Neuronal stem cell (in vitro differentiated cells): ENCODE measurements at regions not wholly inside any gene's neighbourhood (a gene's known extent, or its start where the extent isn't known, plus 50 kb on each side); places are given as distances from the start of the nearest gene placed in this dataset.
"Not testable (repeated sequence)": the region's sequence is repeated elsewhere in the genome, so short reads cannot be mapped to it uniquely, and the experiment has no call there.

Experiments used
- DNase-seq: peaks from one replicate; pipeline ENCODE4 v3.0.0-alpha.2; 2013; ENCODE audit warnings: low spot score
- H2AFZ ChIP-seq: one replicate; pipeline ENCODE4 v1.6.1; 2013; ENCODE audit warnings: mild to moderate bottlenecking, low read length, inconsistent platforms
- H2AK5ac ChIP-seq: 2 replicates; pipeline ENCODE4 v1.6.1; 2013; ENCODE audit warnings: low read depth, mild to moderate bottlenecking, inconsistent platforms, low read length, moderate library complexity, mixed read lengths
- H2BK120ac ChIP-seq: 2 replicates; pipeline ENCODE4 v1.6.1; 2013; ENCODE audit warnings: low read depth, mild to moderate bottlenecking, inconsistent platforms, low read length, moderate library complexity, mixed read lengths
- H2BK12ac ChIP-seq: one replicate; pipeline ENCODE4 v1.6.1; 2013; ENCODE audit warnings: low read length, inconsistent platforms
- H2BK15ac ChIP-seq: 2 replicates; pipeline ENCODE4 v1.6.1; 2013; ENCODE audit warnings: mild to moderate bottlenecking, low read length, inconsistent platforms, mixed read lengths
- H2BK5ac ChIP-seq: one replicate; pipeline ENCODE4 v1.6.1; 2013; ENCODE audit warnings: inconsistent platforms, mild to moderate bottlenecking, low read length, moderate library complexity
- H3K14ac ChIP-seq: one replicate; pipeline ENCODE4 v1.6.1; 2013; ENCODE audit warnings: low read length, inconsistent platforms
- H3K18ac ChIP-seq: 2 replicates; pipeline ENCODE4 v1.6.1; 2013; ENCODE audit warnings: low read length, inconsistent platforms
- H3K23ac ChIP-seq: 2 replicates; pipeline ENCODE4 v1.6.1; 2013; ENCODE audit warnings: low read depth, mild to moderate bottlenecking, mixed read lengths, low read length, inconsistent platforms; ENCODE audit not compliant: poor library complexity
- H3K27ac ChIP-seq: replicated peaks from 3 replicates; pipeline ENCODE4 v1.5.1; 2013; ENCODE audit warnings: low read length, inconsistent platforms
- H3K27me3 ChIP-seq, 3 experiments: 2 replicates each; pipeline ENCODE4 v1.6.1; 2013; ENCODE audit warnings: low read length in 3 of 3, mild to moderate bottlenecking in 2 of 3, inconsistent platforms in 1 of 3, low read depth in 1 of 3, mixed read lengths in 1 of 3, moderate library complexity in 1 of 3; ENCODE audit not compliant: control insufficient read depth in 3 of 3, insufficient read depth in 3 of 3
- H3K36me3 ChIP-seq, 2 donors: replicated peaks in 1 of 2; 2 replicates each; pipeline ENCODE4 v1.6.1; 2013; ENCODE audit warnings: low read length in 2 of 2; ENCODE audit not compliant: control insufficient read depth in 2 of 2, insufficient read depth in 2 of 2
- H3K4ac ChIP-seq: 2 replicates; pipeline ENCODE4 v1.6.1; 2013; ENCODE audit warnings: inconsistent platforms, mild to moderate bottlenecking, low read length, moderate library complexity
- H3K4me1 ChIP-seq, 2 donors: 1 replicate in 1 of 2; 2 replicates in 1 of 2; pipeline ENCODE4 v1.6.1; 2013; ENCODE audit warnings: low read length in 2 of 2, low read depth in 1 of 2; ENCODE audit not compliant: control insufficient read depth in 2 of 2, insufficient read depth in 1 of 2
- H3K4me2 ChIP-seq: one replicate; pipeline ENCODE4 v1.6.1; 2013; ENCODE audit warnings: mild to moderate bottlenecking, low read length, inconsistent platforms; ENCODE audit not compliant: insufficient read depth, poor library complexity, severe bottlenecking
- H3K4me3 ChIP-seq, 2 donors: 2 replicates each; pipeline ENCODE4 v1.5.1; 2013; ENCODE audit warnings: low read length in 2 of 2, mild to moderate bottlenecking in 2 of 2, inconsistent platforms in 1 of 2, moderate library complexity in 1 of 2
- H3K79me1 ChIP-seq: one replicate; pipeline ENCODE4 v1.6.1; 2013; ENCODE audit warnings: low read depth, mild to moderate bottlenecking, inconsistent platforms, low read length, moderate library complexity
- H3K9ac ChIP-seq: one replicate; pipeline ENCODE4 v1.6.1; 2013; ENCODE audit warnings: mild to moderate bottlenecking, low read depth, low read length, inconsistent platforms; ENCODE audit not compliant: poor library complexity
- H3K9me3 ChIP-seq, 2 donors: replicated peaks in 1 of 2; 2 replicates each; pipeline versions ENCODE3 to v1.6.1; 2013; ENCODE audit warnings: low read length in 2 of 2, mild to moderate bottlenecking in 2 of 2, inconsistent platforms in 1 of 2, low read depth in 1 of 2, mixed read lengths in 1 of 2, moderate library complexity in 1 of 2; ENCODE audit not compliant: control insufficient read depth in 2 of 2, insufficient read depth in 1 of 2
- H4K8ac ChIP-seq: one replicate; pipeline ENCODE4 v1.6.1; 2013; ENCODE audit warnings: low read depth, mild to moderate bottlenecking, inconsistent platforms, low read length, moderate library complexity
- H4K91ac ChIP-seq: one replicate; pipeline ENCODE4 v1.6.1; 2013; ENCODE audit warnings: low read length, low read depth, mild to moderate bottlenecking, inconsistent platforms; ENCODE audit not compliant: poor library complexity
- WGBS, 2 donors: extraction: QIAGEN DNeasy Blood & Tissue Kit; methylation state at CpG; one replicate each; pipeline ENCODE4 v1.1.7; 2013; ENCODE audit warnings: missing lambda C conversion rate in 2 of 2, mixed read lengths in 1 of 2; ENCODE audit not compliant: insufficient read length in 2 of 2, insufficient replicate concordance in 1 of 2; ENCODE audit errors: extremely low coverage in 2 of 2; 5-methylcytosine and 5-hydroxymethylcytosine counted together

DNA sequence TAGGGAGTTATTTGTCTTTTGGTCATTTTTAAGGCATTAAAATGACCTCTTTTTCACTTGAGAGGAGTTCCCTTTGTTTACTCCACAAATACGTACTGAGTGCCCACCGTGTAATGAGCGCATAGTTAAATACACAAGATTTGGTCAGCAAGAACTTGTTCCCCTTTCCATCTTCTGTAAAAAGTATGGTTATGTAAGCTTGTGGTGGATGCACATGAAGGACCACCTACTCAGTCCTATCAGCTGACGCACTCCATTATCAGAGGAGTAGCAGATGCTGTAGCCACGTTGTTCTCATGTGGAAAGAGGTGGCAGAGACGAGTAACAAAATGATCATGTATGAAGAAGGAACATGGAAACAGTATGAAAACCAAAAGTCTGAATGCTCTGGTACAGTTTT is 78.0 kb upstream of the GARIN1A start:
- not testable (repeated sequence) for H3K18ac ChIP-seq, H2BK120ac ChIP-seq, H4K91ac ChIP-seq, H2BK5ac ChIP-seq, DNase-seq, H2AFZ ChIP-seq, H3K9ac ChIP-seq, H3K4me1 ChIP-seq, H3K14ac ChIP-seq, H3K4me3 ChIP-seq, H2AK5ac ChIP-seq, H4K8ac ChIP-seq, H3K27ac ChIP-seq, H2BK12ac ChIP-seq, H3K4me2 ChIP-seq, H3K79me1 ChIP-seq, H3K4ac ChIP-seq, H3K23ac ChIP-seq, H3K27me3 ChIP-seq, H3K9me3 ChIP-seq, H2BK15ac ChIP-seq
- H3K36me3 ChIP-seq = peaks cover 8 to 63% of the 10 kb centered on the region in 2 donors
- no CpG with 5 or more reads among the region's 6 CpGs for WGBS, 2 donors

DNA sequence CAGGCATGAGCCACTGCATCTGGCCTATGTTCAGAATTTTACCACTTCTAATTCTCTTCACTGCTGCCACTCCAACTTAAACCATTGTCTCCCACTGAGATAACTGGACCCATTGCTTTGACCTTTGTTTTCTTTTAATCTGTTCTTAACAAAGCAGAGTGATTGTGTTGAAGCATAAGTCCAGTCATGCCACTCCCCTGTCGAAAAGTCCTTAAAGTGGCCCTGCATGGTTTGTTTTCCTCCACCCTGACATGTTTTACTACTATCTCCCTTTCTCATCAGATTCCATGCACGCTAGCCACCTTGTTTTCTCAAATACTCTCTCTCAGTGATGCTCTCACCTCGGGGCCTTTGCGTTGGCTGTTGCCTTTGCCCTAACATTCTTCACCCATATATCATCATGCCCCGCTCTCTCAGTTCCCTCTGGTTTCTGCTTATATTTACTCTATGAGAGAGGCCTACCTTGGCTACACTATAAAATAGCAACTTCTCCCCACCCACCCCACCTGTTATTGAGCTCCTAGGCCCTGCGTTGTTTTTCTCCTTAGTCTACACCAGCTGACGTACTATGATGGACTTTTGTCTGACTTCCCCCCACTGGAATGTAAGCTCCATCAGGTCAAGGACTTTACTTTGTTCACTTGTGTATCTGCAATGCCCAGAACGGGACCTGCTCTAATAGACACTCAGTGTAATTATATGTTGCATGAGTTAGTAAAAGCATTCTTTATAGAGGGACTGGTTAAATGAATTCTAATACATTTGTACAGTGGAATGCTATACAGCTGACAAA is 75.6 kb upstream of the GARIN1A start:
- H2BK15ac ChIP-seq, DNase-seq, H2AK5ac ChIP-seq, H3K79me1 ChIP-seq, H2BK12ac ChIP-seq, H3K4me3 ChIP-seq, H3K27ac ChIP-seq, H3K9ac ChIP-seq, H2BK5ac ChIP-seq, H3K4me1 ChIP-seq, H4K91ac ChIP-seq, H3K14ac ChIP-seq, H4K8ac ChIP-seq, H2BK120ac ChIP-seq, H2AFZ ChIP-seq, H3K23ac ChIP-seq, H3K9me3 ChIP-seq, H3K4me2 ChIP-seq, H3K4ac ChIP-seq, H3K18ac ChIP-seq, H3K27me3 ChIP-seq: not testable (repeated sequence)
- WGBS, 2 donors = no CpG with 5 or more reads among the region's 8 CpGs
- peaks cover 8 to 64% of the 10 kb centered on the region in 2 donors for H3K36me3 ChIP-seq

DNA sequence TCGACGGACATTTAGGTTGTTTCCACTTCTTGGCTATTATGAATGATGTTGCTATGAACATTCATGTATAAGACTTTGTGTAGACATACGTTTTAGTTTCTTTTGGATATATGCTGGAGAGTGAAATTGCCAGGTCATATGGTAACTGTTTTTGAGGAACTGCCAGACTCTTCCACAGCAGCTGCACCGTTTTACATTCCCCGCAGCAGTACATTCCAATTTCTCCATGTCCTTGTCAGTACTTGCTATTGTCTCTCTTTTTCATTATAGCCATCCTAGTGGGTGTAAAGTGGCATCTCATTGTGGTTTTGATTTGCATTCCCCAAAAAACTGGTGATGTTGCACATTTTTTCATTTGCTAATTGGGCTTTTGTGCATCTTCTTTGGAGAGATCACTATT is 73.1 kb upstream of the GARIN1A start:
- not testable (repeated sequence) for H3K18ac ChIP-seq, H3K27ac ChIP-seq, H2AFZ ChIP-seq, H3K9ac ChIP-seq, H3K4ac ChIP-seq, H4K91ac ChIP-seq, H3K23ac ChIP-seq, H2BK120ac ChIP-seq, H3K79me1 ChIP-seq, H3K27me3 ChIP-seq, DNase-seq, H2AK5ac ChIP-seq, H3K4me3 ChIP-seq, H2BK15ac ChIP-seq, H3K4me1 ChIP-seq, H3K4me2 ChIP-seq, H3K9me3 ChIP-seq, H3K14ac ChIP-seq, H4K8ac ChIP-seq, H2BK12ac ChIP-seq, H2BK5ac ChIP-seq
- no CpG with 5 or more reads among the region's 5 CpGs for WGBS, 2 donors
- peaks cover 2 to 53% of the 10 kb centered on the region in 2 donors for H3K36me3 ChIP-seq

DNA sequence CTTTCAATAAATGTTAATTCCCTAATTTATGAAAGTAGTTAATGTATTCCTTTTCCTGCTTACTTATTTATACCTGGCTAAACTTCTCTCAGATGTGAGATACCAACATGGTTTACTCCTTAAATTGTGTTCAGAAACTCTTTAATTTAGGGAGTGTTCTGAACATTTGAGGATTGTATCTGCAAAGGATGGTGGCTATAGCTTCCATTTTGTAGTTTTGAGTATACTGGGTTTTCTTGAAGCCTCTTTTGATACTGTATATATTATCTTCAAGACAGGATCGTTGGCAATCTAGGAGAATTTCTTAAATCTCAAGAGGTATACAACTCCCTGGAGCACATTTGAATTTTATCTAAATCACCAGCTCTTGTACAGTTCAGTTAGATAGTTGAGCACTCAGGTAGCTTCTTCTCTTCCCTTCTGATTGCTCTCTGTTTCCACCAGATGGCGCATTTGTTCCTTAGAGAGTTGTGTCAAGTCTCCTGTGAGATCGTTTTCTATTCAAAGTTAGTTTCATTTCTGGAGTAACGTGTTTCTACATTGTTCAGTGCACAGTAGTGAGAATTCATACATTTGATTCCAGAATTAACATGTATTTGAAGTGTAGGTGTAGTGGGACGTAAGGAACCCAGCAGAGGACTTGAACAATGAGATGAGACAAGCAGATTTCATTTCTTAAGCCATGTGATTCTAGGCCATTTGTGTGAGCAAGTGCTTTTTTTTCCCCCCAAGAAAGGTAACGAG is 63.2 kb upstream of the GARIN1A start:
- peaks cover 0 to 29% of the 10 kb centered on the region in 2 donors for H3K36me3 ChIP-seq
- H3K18ac ChIP-seq, H2BK120ac ChIP-seq, H4K91ac ChIP-seq, H3K4me3 ChIP-seq, H3K9ac ChIP-seq, H2AFZ ChIP-seq, H3K4me1 ChIP-seq, H3K9me3 ChIP-seq, H3K4ac ChIP-seq, H3K23ac ChIP-seq, H2BK12ac ChIP-seq, H4K8ac ChIP-seq, H3K27ac ChIP-seq, H2BK5ac ChIP-seq, H2BK15ac ChIP-seq, H3K14ac ChIP-seq, H2AK5ac ChIP-seq, H3K79me1 ChIP-seq, H3K27me3 ChIP-seq, H3K4me2 ChIP-seq: not testable (repeated sequence)
- WGBS, 2 donors = no CpG with 5 or more reads among the region's 6 CpGs
- peak; percentile 0 for DNase-seq
